Body of pancreas (tissue), 4 donors: ENCODE measurements at regions not wholly inside any gene's neighbourhood (a gene's known extent, or its start where the extent isn't known, plus 50 kb on each side); places are given as distances from the start of the nearest gene placed in this dataset.
A peak's percentile ranks its signal among the peaks of the same experiment; 100 is the strongest.

Experiments used
- ATAC-seq: fragments of 150-250 bp; one replicate; pipeline ENCODE4 v1.9.1; 2016
- DNase-seq, 4 donors: peaks; one replicate each; pipeline ENCODE4 v3.0.0-alpha.2; 2019
- H3K27ac ChIP-seq, 4 donors: fragments of 200-600 bp; sonication (generic); 1 replicate in 3 of 4; 2 replicates in 1 of 4; pipeline versions ENCODE4 v1.5.1 to v1.6.1; 2016 to 2019; ENCODE audit warnings: mild to moderate bottlenecking in 1 of 4, mixed read lengths in 1 of 4, moderate library complexity in 1 of 4
- H3K27me3 ChIP-seq, 2 donors: fragments of 200-600 bp; sonication (generic); one replicate each; pipeline ENCODE4 v1.6.0; 2016; ENCODE audit warnings: mild to moderate bottlenecking in 1 of 2
- H3K36me3 ChIP-seq, 2 donors: fragments of 200-600 bp; sonication (generic); replicated peaks in 1 of 2; 2 replicates each; pipeline ENCODE4 v1.5.1; 2016; ENCODE audit warnings: low read depth in 2 of 2; ENCODE audit not compliant: insufficient read depth in 1 of 2
- H3K4me1 ChIP-seq: fragments of 200-600 bp; sonication (generic); one replicate; pipeline ENCODE4 v1.6.0; 2016
- H3K4me3 ChIP-seq, 2 donors: fragments of 200-600 bp; sonication (generic); 1 replicate in 1 of 2; 2 replicates in 1 of 2; pipeline ENCODE4 v1.5.1; 2016 to 2019
- H3K9me3 ChIP-seq, 3 donors: fragments of 200-600 bp; sonication (generic); 1 replicate in 2 of 3; 2 replicates in 1 of 3; pipeline ENCODE4 v1.5.1; 2016
- CTCF ChIP-seq, 7 experiments: fragments of 450-650 bp in 4 of 7; fragments of 200-600 bp in 3 of 7; sonication (generic) in 3 of 7; IDR thresholded peaks; one replicate each; pipeline ENCODE4 v1.5.1; 2016 to 2019; ENCODE audit warnings: antibody characterized with exemption in 7 of 7
- POLR2A ChIP-seq, 3 donors: fragments of 450-650 bp; IDR thresholded peaks; one replicate each; pipeline ENCODE4 v1.6.1; 2016; ENCODE audit warnings: antibody characterized with exemption in 3 of 3, mild to moderate bottlenecking in 2 of 3
- WGBS, 2 donors: methylation state at CpG; one replicate each; pipeline ENCODE4 v1.1.5; 2017; 5-methylcytosine and 5-hydroxymethylcytosine counted together
- intact Hi-C: fragments of 100-400 bp; cut with DNase I; formaldehyde crosslinking; loops from one replicate; pipeline ENCODE4 v1.15.1; 2023

DNA sequence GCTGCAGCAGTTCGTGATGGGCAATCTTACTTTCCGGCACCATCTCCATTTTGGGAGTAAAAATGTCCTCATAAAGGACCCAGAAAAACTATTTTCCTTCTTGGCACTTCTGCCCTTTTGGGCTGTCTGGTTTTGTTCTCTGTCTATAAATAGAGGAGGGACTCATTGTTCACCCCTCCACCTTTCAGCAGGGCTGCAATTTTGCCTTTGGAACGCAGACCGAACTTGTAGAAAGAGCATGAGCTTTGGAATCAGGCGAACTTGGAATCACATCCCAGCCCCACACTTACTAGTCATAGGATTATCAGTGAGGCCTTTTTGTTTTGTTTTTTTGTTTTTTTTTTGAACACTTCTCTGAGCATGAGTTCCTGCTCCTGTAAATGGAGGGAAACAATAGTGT lies 178.1 kb upstream of the IL12B start:
- no peak for DNase-seq
- Histone ChIP-seq H3K36me3 (no peaks in the 10 kb centered on the region), H3K27ac (no peak overlapping the region), H3K27me3 (no peaks in the 10 kb centered on the region), H3K9me3 (no peaks in the 10 kb centered on the region), H3K4me3 (no peak overlapping the region), H3K4me1 (no peaks in the 10 kb centered on the region)
- no peak for TF ChIP-seq POLR2A (IDR thresholded peaks at IDR 0.05)
- TF ChIP-seq CTCF (IDR thresholded peaks at IDR 0.05): no peak
- 71 to 83% methylated on average over 5 of the region's 5 CpGs for WGBS, 2 donors
- intact Hi-C loops: no loop called here
- ATAC-seq: no peak

- Histone ChIP-seq H3K4me3 (no peak overlapping the region), H3K4me1 (no peaks in the 10 kb centered on the region), H3K36me3 (no peaks in the 10 kb centered on the region), H3K9me3 (no peaks in the 10 kb centered on the region), H3K27ac (no peak overlapping the region), H3K27me3 (no peaks in the 10 kb centered on the region)
- DNase-seq (no peak), ATAC-seq (no peak)
- no peak for TF ChIP-seq CTCF (IDR thresholded peaks at IDR 0.05)
- TF ChIP-seq POLR2A (IDR thresholded peaks at IDR 0.05): no peak
- intact Hi-C loops: no loop called here
- 58 to 60% methylated on average over 7 of the region's 7 CpGs for WGBS, 2 donors
These were observed 178.8 kb upstream of the IL12B start for GRCh38 chr5:159509002-159509660.

DNA sequence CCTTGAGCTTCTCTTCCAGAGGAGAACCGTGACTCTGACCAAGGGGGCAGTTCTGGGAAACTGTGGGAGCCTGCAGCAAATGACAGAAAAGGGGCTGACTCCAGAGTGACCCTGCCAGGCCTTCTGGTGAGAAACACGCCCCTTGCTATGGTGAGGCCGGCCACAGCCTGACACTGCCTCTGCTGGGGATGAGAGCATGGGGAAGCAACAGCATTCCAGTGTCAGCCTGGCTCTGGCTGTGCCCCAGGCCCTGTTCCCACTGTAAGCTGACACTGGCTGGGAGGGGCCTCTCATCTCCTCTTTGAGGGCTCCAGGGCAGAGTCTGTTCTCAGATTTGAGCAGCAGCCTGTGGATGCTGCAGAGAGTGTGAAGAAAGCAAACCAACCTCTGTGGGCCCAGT lies 180.0 kb upstream of the IL12B start:
- intact Hi-C loops: loop anchor here (10.0 kb wide), 1 partner anchor 485 kb away; no protein-coding TSS in a partner anchor

DNA sequence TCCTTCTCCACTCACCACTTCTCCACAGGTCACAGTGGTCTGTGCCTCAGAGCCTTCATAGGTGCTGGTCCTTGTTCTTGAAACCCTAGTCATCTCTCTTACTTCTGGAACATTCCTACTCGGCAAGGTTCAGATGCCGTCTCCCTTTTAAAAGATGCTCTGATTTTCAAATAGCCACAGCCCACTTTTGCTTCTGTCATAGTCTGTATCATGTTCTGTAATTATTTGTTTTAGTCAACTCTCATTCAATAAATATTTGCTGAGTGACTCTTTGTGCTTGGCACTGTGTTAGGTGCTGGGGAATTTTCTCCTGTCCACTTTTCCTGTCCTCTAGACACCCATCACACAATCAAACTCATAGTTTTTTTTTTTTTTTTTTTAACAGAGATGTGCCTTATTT lies 181.3 kb upstream of the IL12B start:
- intact Hi-C loops: loop anchor here (10.0 kb wide), 1 partner anchor 483 kb away; no protein-coding TSS in a partner anchor
- H3K27me3 ChIP-seq: no peaks in the 10 kb centered on the region
- TF ChIP-seq CTCF (IDR thresholded peaks at IDR 0.05) (no peak), POLR2A (IDR thresholded peaks at IDR 0.05) (no peak)
- no peak overlapping the region for H3K27ac ChIP-seq
- WGBS, 2 donors: 62 to 69% methylated on average over 2 of the region's 2 CpGs
- DNase-seq: no peak
- H3K4me3 ChIP-seq: no peak overlapping the region
- H3K4me1 ChIP-seq: no peaks in the 10 kb centered on the region
- no peak for ATAC-seq
- H3K36me3 ChIP-seq: no peaks in the 10 kb centered on the region
- H3K9me3 ChIP-seq: no peaks in the 10 kb centered on the region

More for the DNA sequence above, 180.0 kb upstream of the IL12B start:
- 36 to 69% methylated on average over 3 of the region's 3 CpGs for WGBS, 2 donors
- H3K36me3 ChIP-seq: no peaks in the 10 kb centered on the region
- H3K27ac ChIP-seq: no peak overlapping the region
- TF ChIP-seq CTCF (IDR thresholded peaks at IDR 0.05) (no peak), POLR2A (IDR thresholded peaks at IDR 0.05) (no peak)
- no peaks in the 10 kb centered on the region for H3K4me1 ChIP-seq
- ATAC-seq: peak; percentile 47
- DNase-seq: peak in 3 of 4 donors; percentile 13 to 38 (median 20)
- H3K27me3 ChIP-seq: no peaks in the 10 kb centered on the region
- no peak overlapping the region for H3K4me3 ChIP-seq
- no peaks in the 10 kb centered on the region for H3K9me3 ChIP-seq

DNA sequence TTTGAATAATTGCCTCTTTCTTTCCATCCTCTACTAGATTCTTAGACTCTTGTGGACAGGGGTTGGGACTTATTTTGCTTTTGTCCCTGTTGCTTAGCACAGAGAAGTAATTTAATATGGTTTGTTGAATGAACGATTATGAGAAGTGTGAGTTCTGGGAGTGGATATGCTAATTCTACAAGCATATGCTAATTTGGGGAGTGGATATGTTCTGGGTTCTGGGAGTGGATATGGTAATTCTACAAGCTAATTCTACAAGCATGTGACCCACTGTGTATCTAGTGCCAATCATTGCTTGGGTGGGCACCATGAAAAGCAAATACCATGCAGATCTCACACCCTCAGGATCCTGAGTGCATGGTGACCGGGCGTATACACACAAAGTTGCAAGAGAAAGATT lies 181.8 kb upstream of the IL12B start:
- no peak for DNase-seq

More for the DNA sequence above, 181.8 kb upstream of the IL12B start:
- Histone ChIP-seq H3K36me3 (no peaks in the 10 kb centered on the region), H3K4me3 (no peak overlapping the region), H3K9me3 (no peaks in the 10 kb centered on the region), H3K27ac (no peak overlapping the region), H3K4me1 (no peaks in the 10 kb centered on the region), H3K27me3 (no peaks in the 10 kb centered on the region)
- intact Hi-C loops: loop anchor here (10.0 kb wide), 1 partner anchor 483 kb away; no protein-coding TSS in a partner anchor
- WGBS, 2 donors: 74 to 86% methylated on average over 3 of the region's 3 CpGs
- ATAC-seq: no peak
- no peak for TF ChIP-seq POLR2A (IDR thresholded peaks at IDR 0.05)
- TF ChIP-seq CTCF (IDR thresholded peaks at IDR 0.05): no peak
